Stimulated activated CD4-positive, alpha-beta T cell treated with anti-CD3 and anti-CD28 coated beads, Interleukin-15, amount 100 ng/mL, for 48 hours (primary cell): ENCODE measurements at regions not wholly inside any gene's neighbourhood (a gene's known extent, or its start where the extent isn't known, plus 50 kb on each side); places are given as distances from the start of the nearest gene placed in this dataset.

Experiments used
- DNase-seq, 2 donors: peaks; one replicate each; pipeline ENCODE4 v3.0.0-alpha.2; 2020; ENCODE audit warnings: low read depth in 2 of 2

GRCh38 chr22:49019737-49020713 is 807.6 kb downstream of the BRD1 start:
- DNase-seq, result no peak

GRCh38 chr22:49018601-49019000 is 809.1 kb downstream of the BRD1 start:
- DNase-seq, result no peak

- no peak for DNase-seq
Observed at GRCh38 chr22:49017482-49018329, 810.0 kb downstream of the BRD1 start.

- DNase-seq, result no peak
Observed at GRCh38 chr22:49016909-49017481, 810.7 kb downstream of the BRD1 start.

GRCh38 chr22:49015993-49016908 is 811.4 kb downstream of the BRD1 start:
- DNase-seq, result no peak

- DNase-seq, result no peak
Observed at GRCh38 chr22:49015459-49015858, 812.2 kb downstream of the BRD1 start.

GRCh38 chr22:49014227-49015201 is 813.2 kb downstream of the BRD1 start:
- no peak for DNase-seq

GRCh38 chr22:49013707-49014106 is 814.0 kb downstream of the BRD1 start:
- DNase-seq, result no peak

- DNase-seq, result no peak
Observed at GRCh38 chr22:49012712-49013395, 814.8 kb downstream of the BRD1 start.

- DNase-seq, result no peak
Observed at GRCh38 chr22:49011769-49012648, 815.7 kb downstream of the BRD1 start.

- no peak for DNase-seq
Observed at GRCh38 chr22:49011379-49011768, 816.3 kb downstream of the BRD1 start.

GRCh38 chr22:49010901-49011300 is 816.8 kb downstream of the BRD1 start:
- DNase-seq, result no peak

GRCh38 chr22:49010070-49010863 is 817.4 kb downstream of the BRD1 start:
- DNase-seq, result no peak

GRCh38 chr22:49009359-49010063 is 818.2 kb downstream of the BRD1 start:
- no peak for DNase-seq

- no peak for DNase-seq
Observed at GRCh38 chr22:49008682-49009235, 818.9 kb downstream of the BRD1 start.

GRCh38 chr22:49007013-49007653 is 820.5 kb downstream of the BRD1 start:
- DNase-seq, result no peak
